ENCODE measurements at regions not wholly inside any gene's neighbourhood (a gene's known extent, or its start where the extent isn't known, plus 50 kb on each side); places are given as distances from the start of the nearest gene placed in this dataset.

- no peak for TF ChIP-seq EZH2 (IDR thresholded peaks at IDR 0.05; ENCODE audit: insufficient read depth, poor library complexity, severe bottlenecking)
- TF ChIP-seq EZH2phosphoT487 (IDR thresholded peaks at IDR 0.05; ENCODE audit: insufficient read depth, low read depth), result no peak
These were observed 1642.7 kb upstream of the WWC1 start for GRCh38 chr5:166648736-166649135.
